ENCODE measurements at regions not wholly inside any gene's neighbourhood (a gene's known extent, or its start where the extent isn't known, plus 50 kb on each side); places are given as distances from the start of the nearest gene placed in this dataset.

- TF ChIP-seq CTCF (IDR thresholded peaks at IDR 0.05) = no peak
- TF ChIP-seq ZFX (IDR thresholded peaks at IDR 0.05; ENCODE audit: borderline replicate concordance) = no peak
Observed at GRCh38 chr1:195723796-195724194, 884.4 kb downstream of the KCNT2 start.

All from 22Rv1 (cell line).